AG09319 (cell line): ENCODE measurements at regions not wholly inside any gene's neighbourhood (a gene's known extent, or its start where the extent isn't known, plus 50 kb on each side); places are given as distances from the start of the nearest gene placed in this dataset.

Experiments used
- DNase-seq: peaks from one replicate; pipeline ENCODE4 v3.0.0-alpha.2; 2010; ENCODE audit warnings: low read depth; ENCODE audit errors: extremely low read depth
- TF ChIP-seq, protein P1 (sequence below): IDR thresholded peaks from 2 replicates; pipeline ENCODE4 v1.5.1; 2011; ENCODE audit warnings: low read depth, mild to moderate bottlenecking, inconsistent platforms, low read length, moderate library complexity

DNA sequence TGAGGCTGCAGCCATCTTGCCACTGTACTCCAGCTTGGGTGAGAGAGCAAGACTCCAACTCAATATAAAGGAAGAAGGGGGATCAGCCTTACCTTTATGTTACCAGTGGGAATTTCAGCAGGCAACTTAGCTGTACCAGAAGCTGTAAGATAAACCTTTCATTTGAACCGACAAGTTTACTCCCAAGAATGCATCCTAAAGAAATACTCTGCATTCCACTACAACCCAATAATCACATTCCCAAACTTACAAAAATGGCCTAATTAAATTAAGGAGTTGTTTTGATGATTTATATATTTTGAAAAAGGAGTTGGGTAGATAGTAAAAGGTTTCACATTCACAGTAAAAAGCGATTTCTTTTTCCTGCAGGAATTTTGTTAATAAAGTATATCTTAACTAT is 241.4 kb downstream of the TTC8 start:
- TF ChIP-seq, protein P1, sequence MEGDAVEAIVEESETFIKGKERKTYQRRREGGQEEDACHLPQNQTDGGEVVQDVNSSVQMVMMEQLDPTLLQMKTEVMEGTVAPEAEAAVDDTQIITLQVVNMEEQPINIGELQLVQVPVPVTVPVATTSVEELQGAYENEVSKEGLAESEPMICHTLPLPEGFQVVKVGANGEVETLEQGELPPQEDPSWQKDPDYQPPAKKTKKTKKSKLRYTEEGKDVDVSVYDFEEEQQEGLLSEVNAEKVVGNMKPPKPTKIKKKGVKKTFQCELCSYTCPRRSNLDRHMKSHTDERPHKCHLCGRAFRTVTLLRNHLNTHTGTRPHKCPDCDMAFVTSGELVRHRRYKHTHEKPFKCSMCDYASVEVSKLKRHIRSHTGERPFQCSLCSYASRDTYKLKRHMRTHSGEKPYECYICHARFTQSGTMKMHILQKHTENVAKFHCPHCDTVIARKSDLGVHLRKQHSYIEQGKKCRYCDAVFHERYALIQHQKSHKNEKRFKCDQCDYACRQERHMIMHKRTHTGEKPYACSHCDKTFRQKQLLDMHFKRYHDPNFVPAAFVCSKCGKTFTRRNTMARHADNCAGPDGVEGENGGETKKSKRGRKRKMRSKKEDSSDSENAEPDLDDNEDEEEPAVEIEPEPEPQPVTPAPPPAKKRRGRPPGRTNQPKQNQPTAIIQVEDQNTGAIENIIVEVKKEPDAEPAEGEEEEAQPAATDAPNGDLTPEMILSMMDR, result no peak
- DNase-seq, result no peak

- no peak for DNase-seq
- TF ChIP-seq, protein P1, result no peak
Observed at GRCh38 chr14:89067293-89067972, 243.0 kb downstream of the TTC8 start.

DNA sequence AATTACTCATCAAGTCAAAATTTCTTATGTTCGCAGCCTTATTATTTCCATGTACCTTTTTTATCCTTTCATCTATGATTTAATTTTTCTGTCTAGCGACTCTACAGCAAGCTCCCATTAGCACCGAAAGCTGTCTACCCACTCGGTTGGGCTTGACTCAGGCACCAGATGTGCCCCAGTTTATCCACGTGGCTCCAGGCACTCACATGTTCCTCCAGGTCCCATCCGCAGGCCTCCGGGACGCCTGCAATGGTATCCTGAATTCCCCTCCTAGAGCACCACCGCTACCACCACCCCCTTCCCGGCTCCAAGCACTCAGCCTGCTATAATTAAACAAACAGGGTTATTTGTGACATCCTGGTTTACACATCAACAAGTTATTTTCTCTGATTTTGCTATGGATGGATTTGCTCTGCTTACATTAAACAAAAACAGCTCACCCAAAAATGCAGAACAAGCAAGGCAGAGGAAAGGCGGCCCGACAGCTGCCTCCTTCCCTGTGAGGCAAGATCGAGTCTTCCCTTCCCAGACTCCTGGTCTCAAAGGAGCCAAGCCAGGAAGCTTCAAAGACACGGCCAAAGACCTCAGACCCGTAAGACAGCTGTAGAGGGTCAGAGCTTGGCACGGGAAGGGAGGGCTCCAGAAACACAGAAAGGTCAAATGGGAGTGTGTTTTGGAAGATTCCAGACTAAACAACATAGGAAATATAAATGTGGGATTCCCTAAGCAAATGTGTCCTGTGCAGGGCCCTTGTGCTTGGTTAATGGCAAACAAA is 253.8 kb downstream of the TTC8 start:
- TF ChIP-seq, protein P1, result no peak
- DNase-seq, result no peak

GRCh38 chr14:89085231-89085731 is 260.8 kb downstream of the TTC8 start:
- DNase-seq, result no peak
- TF ChIP-seq, protein P1, result no peak

- DNase-seq, result peak; percentile 49
- TF ChIP-seq, protein P1, result no peak
Observed at GRCh38 chr14:89085737-89086382, 261.4 kb downstream of the TTC8 start.

DNA sequence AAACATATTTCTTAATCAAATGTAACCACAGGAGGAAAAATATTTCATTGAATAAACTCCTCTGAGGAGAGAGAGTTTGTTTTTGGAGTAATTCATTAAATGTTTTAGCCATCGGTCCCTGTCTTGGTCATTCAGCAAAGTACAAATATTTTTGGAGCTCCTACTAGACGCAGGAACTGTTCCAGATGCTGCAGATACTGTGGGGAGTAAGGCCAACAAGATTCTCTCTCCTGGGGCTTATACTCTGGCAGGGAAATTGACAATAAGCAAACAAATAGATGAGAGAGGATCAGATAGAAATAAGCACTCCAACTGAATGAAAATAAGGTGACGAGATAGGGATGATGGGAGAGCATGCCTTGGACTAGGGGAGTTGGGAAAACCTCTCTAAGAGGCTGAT is 264.1 kb downstream of the TTC8 start:
- TF ChIP-seq, protein P1, result no peak
- DNase-seq, result no peak

- TF ChIP-seq, protein P1, result no peak
- no peak for DNase-seq
Observed at GRCh38 chr14:89089330-89089729, 264.9 kb downstream of the TTC8 start.
